Vagina (tissue), 2 donors: ENCODE measurements at regions not wholly inside any gene's neighbourhood (a gene's known extent, or its start where the extent isn't known, plus 50 kb on each side); places are given as distances from the start of the nearest gene placed in this dataset.
"Not testable (repeated sequence)": the region's sequence is repeated elsewhere in the genome, so short reads cannot be mapped to it uniquely, and the experiment has no call there.

Source experiments
- DNase-seq, 2 donors: peaks; one replicate each; pipeline ENCODE4 v3.0.0-alpha.2; 2017; ENCODE audit errors: extremely low spot score in 2 of 2
- H3K27ac ChIP-seq: fragments of 200-600 bp; sonication (generic); one replicate; pipeline ENCODE4 v1.5.1; 2019
- H3K27me3 ChIP-seq: fragments of 200-600 bp; sonication (generic); one replicate; pipeline ENCODE4 v1.5.1; 2019
- H3K36me3 ChIP-seq, 2 donors: fragments of 200-600 bp; sonication (generic); one replicate each; pipeline ENCODE4 v1.5.1; 2017 to 2019
- H3K4me1 ChIP-seq: fragments of 200-600 bp; sonication (generic); one replicate; pipeline ENCODE4 v1.5.1; 2019
- H3K4me3 ChIP-seq, 2 donors: fragments of 200-600 bp; sonication (generic); 1 replicate in 1 of 2; 2 replicates in 1 of 2; pipeline ENCODE4 v1.5.1; 2016 to 2019
- H3K9me3 ChIP-seq: fragments of 200-600 bp; sonication (generic); one replicate; pipeline ENCODE4 v1.5.1; 2019
- CTCF ChIP-seq, 3 experiments: fragments of 450-650 bp in 2 of 3; fragments of 200-600 bp in 1 of 3; sonication (generic) in 1 of 3; IDR thresholded peaks; one replicate each; pipeline ENCODE4 v1.5.1; 2017 to 2019; ENCODE audit warnings: antibody characterized with exemption in 3 of 3, mild to moderate bottlenecking in 2 of 3, moderate library complexity in 2 of 3
- POLR2A ChIP-seq, 2 donors: fragments of 450-650 bp; IDR thresholded peaks; one replicate each; pipeline ENCODE4 v1.6.1; 2017; ENCODE audit warnings: antibody characterized with exemption in 2 of 2, mild to moderate bottlenecking in 2 of 2, moderate library complexity in 2 of 2
- POLR2AphosphoS5 ChIP-seq, 2 donors: sonication (generic); formaldehyde crosslinking; IDR thresholded peaks; one replicate each; pipeline ENCODE4 v1.9.0; 2017; ENCODE audit warnings: antibody characterized with exemption in 2 of 2, mild to moderate bottlenecking in 2 of 2, low read depth in 1 of 2; ENCODE audit not compliant: insufficient read depth in 1 of 2
- intact Hi-C: fragments of 100-400 bp; cut with DNase I; formaldehyde crosslinking; loops from one replicate; pipeline ENCODE4 v1.15.1; 2023

DNA sequence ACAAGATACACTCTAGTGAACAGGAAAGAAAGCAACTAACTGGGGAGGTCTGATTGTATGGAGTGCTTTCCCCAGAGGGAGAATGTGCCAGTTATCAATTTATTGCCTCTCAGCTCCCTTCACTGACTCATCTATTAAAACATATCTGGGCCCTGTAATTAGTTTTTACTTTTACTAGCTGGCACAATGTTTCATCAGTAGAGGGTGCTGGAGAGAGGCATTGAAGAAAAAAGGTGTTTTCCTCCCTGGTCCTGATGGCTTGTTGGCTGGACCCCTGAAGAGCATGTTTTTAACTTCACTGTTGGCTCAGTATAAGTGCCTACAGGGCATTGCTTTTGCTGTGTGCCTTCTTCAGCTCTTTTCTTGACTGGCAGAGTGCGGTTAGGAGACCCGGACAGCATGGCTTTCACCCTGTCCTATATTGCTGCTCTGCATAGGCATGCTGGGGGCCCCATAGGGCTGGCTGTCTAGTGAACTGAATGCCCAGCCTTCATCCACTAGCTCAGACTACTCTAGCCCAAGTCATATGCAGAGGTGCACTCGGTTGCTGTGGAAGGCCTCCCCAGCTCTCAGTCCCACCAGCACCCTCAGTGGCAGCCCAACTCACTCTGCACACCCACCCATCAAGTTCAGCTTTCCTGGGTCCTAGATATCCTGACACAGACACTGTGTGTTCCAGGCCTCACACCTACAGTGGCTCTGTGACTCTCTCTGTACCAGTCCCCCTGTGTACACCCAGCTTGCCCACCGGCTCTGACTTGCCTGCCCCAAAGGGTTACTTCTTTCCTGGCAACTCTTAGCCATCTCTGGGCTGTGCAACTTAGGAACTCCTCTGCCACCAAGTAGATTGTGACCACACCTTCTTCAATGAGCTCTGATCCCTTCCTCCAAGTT is 62.3 kb upstream of the ACYP2 start:
- TF ChIP-seq CTCF (IDR thresholded peaks at IDR 0.05), result no peak
- TF ChIP-seq POLR2A (IDR thresholded peaks at IDR 0.05), result no peak
- no peak for TF ChIP-seq POLR2AphosphoS5 (IDR thresholded peaks at IDR 0.05; ENCODE audit: insufficient read depth in 1 of 2, low read depth in 1 of 2)
- Histone ChIP-seq H3K4me3 (no peak overlapping the region), H3K36me3 (peaks cover 0 to 5% of the 10 kb centered on the region in 2 donors), H3K27ac (no peak overlapping the region), H3K27me3 (no peaks in the 10 kb centered on the region), H3K9me3 (no peaks in the 10 kb centered on the region), H3K4me1 (peaks cover 4% of the 10 kb centered on the region)
- DNase-seq, result no peak
- intact Hi-C loops, result no loop called here

- H3K27ac ChIP-seq, result no peak overlapping the region
- H3K9me3 ChIP-seq, result no peaks in the 10 kb centered on the region
- peaks cover 0 to 5% of the 10 kb centered on the region in 2 donors for H3K36me3 ChIP-seq
- H3K4me1 ChIP-seq, result peaks cover 4% of the 10 kb centered on the region
- no peak for DNase-seq
- intact Hi-C loops, result no loop called here
- H3K4me3 ChIP-seq, result no peak overlapping the region
- no peak for TF ChIP-seq CTCF (IDR thresholded peaks at IDR 0.05)
- no peak for TF ChIP-seq POLR2A (IDR thresholded peaks at IDR 0.05)
- no peaks in the 10 kb centered on the region for H3K27me3 ChIP-seq
Observed at GRCh38 chr2:54050445-54050844, 65.0 kb upstream of the ACYP2 start.

DNA sequence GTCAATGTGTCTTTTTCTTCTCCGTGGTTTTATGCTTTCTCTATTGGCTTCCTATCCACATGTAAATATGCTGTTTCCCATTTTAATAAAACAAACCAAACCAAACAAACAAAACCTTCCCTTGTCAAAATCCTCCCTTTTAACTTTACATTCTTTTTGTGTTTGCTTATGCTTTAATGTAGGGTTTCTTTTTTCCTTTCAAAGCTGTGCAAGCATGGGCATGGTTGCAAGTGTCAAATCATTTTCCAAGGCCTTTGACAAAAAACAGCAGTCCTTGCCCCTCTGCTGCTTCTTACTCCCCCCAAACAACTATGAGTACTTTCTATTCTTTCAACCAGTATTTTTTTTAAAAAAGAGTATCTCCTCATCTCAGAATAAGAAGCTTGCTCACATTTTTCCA is 66.0 kb upstream of the ACYP2 start:
- no peak overlapping the region for H3K27ac ChIP-seq
- intact Hi-C loops, result no loop called here
- H3K36me3 ChIP-seq, result peaks cover 0 to 5% of the 10 kb centered on the region in 2 donors
- no peak for DNase-seq
- H3K4me1 ChIP-seq, result peaks cover 4% of the 10 kb centered on the region
- no peaks in the 10 kb centered on the region for H3K9me3 ChIP-seq
- TF ChIP-seq CTCF (IDR thresholded peaks at IDR 0.05), result no peak
- no peak for TF ChIP-seq POLR2A (IDR thresholded peaks at IDR 0.05)
- no peak for TF ChIP-seq POLR2AphosphoS5 (IDR thresholded peaks at IDR 0.05; ENCODE audit: insufficient read depth in 1 of 2, low read depth in 1 of 2)
- no peaks in the 10 kb centered on the region for H3K27me3 ChIP-seq
- no peak overlapping the region for H3K4me3 ChIP-seq

- not testable (repeated sequence) for H3K27me3 ChIP-seq, DNase-seq
Observed at GRCh38 chr2:54048896-54049295, 66.5 kb upstream of the ACYP2 start.

GRCh38 chr2:54048117-54048785 is 67.2 kb upstream of the ACYP2 start:
- intact Hi-C loops, result no loop called here
- Histone ChIP-seq H3K27me3 (no peaks in the 10 kb centered on the region), H3K9me3 (no peaks in the 10 kb centered on the region), H3K36me3 (peaks cover 0 to 5% of the 10 kb centered on the region in 2 donors), H3K4me3 (no peak overlapping the region), H3K27ac (no peak overlapping the region), H3K4me1 (peaks cover 5% of the 10 kb centered on the region)
- TF ChIP-seq POLR2A (IDR thresholded peaks at IDR 0.05) (no peak), CTCF (IDR thresholded peaks at IDR 0.05) (no peak), POLR2AphosphoS5 (IDR thresholded peaks at IDR 0.05; ENCODE audit: insufficient read depth in 1 of 2, low read depth in 1 of 2) (no peak)
- no peak for DNase-seq

More at GRCh38 chr2:54048896-54049295, 66.5 kb upstream of the ACYP2 start:
- H3K36me3 ChIP-seq, intact Hi-C loops, H3K9me3 ChIP-seq, H3K4me3 ChIP-seq, H3K4me1 ChIP-seq, H3K27ac ChIP-seq: not testable (repeated sequence)
